GM06990 (cell line): ENCODE measurements at regions not wholly inside any gene's neighbourhood (a gene's known extent, or its start where the extent isn't known, plus 50 kb on each side); places are given as distances from the start of the nearest gene placed in this dataset.

Experiments used
- DNase-seq: peaks from one replicate; pipeline ENCODE4 v3.0.0-alpha.2; 2011; ENCODE audit not compliant: insufficient read length; ENCODE audit errors: extremely low read depth
- H3K27me3 ChIP-seq: replicated peaks from 2 replicates; pipeline ENCODE4 v1.6.0; 2011; ENCODE audit warnings: low read length; ENCODE audit not compliant: control insufficient read depth, insufficient read depth
- H3K36me3 ChIP-seq: 2 replicates; pipeline ENCODE4 v1.5.1; 2011; ENCODE audit warnings: low read length; ENCODE audit not compliant: control insufficient read depth, insufficient read depth
- H3K4me3 ChIP-seq: replicated peaks from 2 replicates; pipeline ENCODE4 v1.5.1; 2011; ENCODE audit warnings: low read depth, mild to moderate bottlenecking, control low read depth, low read length
- CTCF ChIP-seq: IDR thresholded peaks from 2 replicates; pipeline ENCODE4 v1.5.1; 2011; ENCODE audit warnings: low read length, control low read depth, mild to moderate bottlenecking, inconsistent platforms; ENCODE audit not compliant: insufficient read depth, poor library complexity, severe bottlenecking

- H3K4me3 ChIP-seq = no peak overlapping the region
- no peak for DNase-seq
- no peaks in the 10 kb centered on the region for H3K27me3 ChIP-seq
- TF ChIP-seq CTCF = no peak
- no peaks in the 10 kb centered on the region for H3K36me3 ChIP-seq
These were observed 373.4 kb upstream of the CHRM2 start for GRCh38 chr7:136495081-136495480.

GRCh38 chr7:136492366-136492765 lies 376.1 kb upstream of the CHRM2 start:
- H3K27me3 ChIP-seq = no peaks in the 10 kb centered on the region
- no peak for TF ChIP-seq CTCF
- no peak overlapping the region for H3K4me3 ChIP-seq
- no peak for DNase-seq
- no peaks in the 10 kb centered on the region for H3K36me3 ChIP-seq

GRCh38 chr7:136489808-136490207 lies 378.6 kb upstream of the CHRM2 start:
- DNase-seq = no peak

GRCh38 chr7:136480901-136481300 lies 387.6 kb upstream of the CHRM2 start:
- H3K27me3 ChIP-seq = no peaks in the 10 kb centered on the region
- H3K4me3 ChIP-seq = no peak overlapping the region
- no peaks in the 10 kb centered on the region for H3K36me3 ChIP-seq
- TF ChIP-seq CTCF = no peak
- no peak for DNase-seq

More at GRCh38 chr7:136489808-136490207, 378.6 kb upstream of the CHRM2 start:
- no peak for TF ChIP-seq CTCF
- Histone ChIP-seq H3K36me3 (no peaks in the 10 kb centered on the region), H3K27me3 (no peaks in the 10 kb centered on the region), H3K4me3 (no peak overlapping the region)

GRCh38 chr7:136479922-136480321 lies 388.5 kb upstream of the CHRM2 start:
- no peak for DNase-seq
- Histone ChIP-seq H3K4me3 (no peak overlapping the region), H3K27me3 (no peaks in the 10 kb centered on the region), H3K36me3 (no peaks in the 10 kb centered on the region)
- TF ChIP-seq CTCF = no peak

- DNase-seq = no peak
- H3K36me3 ChIP-seq = no peaks in the 10 kb centered on the region
- no peaks in the 10 kb centered on the region for H3K27me3 ChIP-seq
- TF ChIP-seq CTCF = no peak
- no peak overlapping the region for H3K4me3 ChIP-seq
These were observed 398.3 kb upstream of the CHRM2 start for GRCh38 chr7:136470179-136470578.
